Right atrium auricular region (tissue), 2 donors: ENCODE measurements at regions not wholly inside any gene's neighbourhood (a gene's known extent, or its start where the extent isn't known, plus 50 kb on each side); places are given as distances from the start of the nearest gene placed in this dataset.

ENCODE experiments used
- DNase-seq: peaks from one replicate; pipeline ENCODE4 v3.0.0-alpha.2; 2019; ENCODE audit warnings: low spot score
- H3K27ac ChIP-seq, 2 donors: fragments of 200-600 bp; sonication (generic); 1 replicate in 1 of 2; 2 replicates in 1 of 2; pipeline ENCODE4 v1.5.1; 2016 to 2019
- H3K27me3 ChIP-seq, 2 donors: fragments of 200-600 bp; sonication (generic); one replicate each; pipeline versions ENCODE4 v1.5.1 to v1.6.0; 2017 to 2019
- H3K36me3 ChIP-seq: fragments of 200-600 bp; sonication (generic); one replicate; pipeline ENCODE4 v1.5.1; 2016
- H3K4me1 ChIP-seq, 2 donors: fragments of 200-600 bp; sonication (generic); one replicate each; pipeline versions ENCODE4 v1.5.1 to v1.6.0; 2017 to 2019
- H3K4me3 ChIP-seq, 2 donors: fragments of 200-600 bp; sonication (generic); 1 replicate in 1 of 2; 2 replicates in 1 of 2; pipeline ENCODE4 v1.5.1; 2017 to 2019; ENCODE audit warnings: mild to moderate bottlenecking in 1 of 2, moderate library complexity in 1 of 2
- H3K9me3 ChIP-seq, 2 donors: fragments of 200-600 bp; sonication (generic); one replicate each; pipeline ENCODE4 v1.5.1; 2019
- TF ChIP-seq, protein P1 (sequence below), 2 donors: fragments of 200-600 bp; sonication (generic); IDR thresholded peaks; one replicate each; pipeline ENCODE4 v1.5.1; 2019; ENCODE audit warnings: antibody characterized with exemption in 2 of 2

DNA sequence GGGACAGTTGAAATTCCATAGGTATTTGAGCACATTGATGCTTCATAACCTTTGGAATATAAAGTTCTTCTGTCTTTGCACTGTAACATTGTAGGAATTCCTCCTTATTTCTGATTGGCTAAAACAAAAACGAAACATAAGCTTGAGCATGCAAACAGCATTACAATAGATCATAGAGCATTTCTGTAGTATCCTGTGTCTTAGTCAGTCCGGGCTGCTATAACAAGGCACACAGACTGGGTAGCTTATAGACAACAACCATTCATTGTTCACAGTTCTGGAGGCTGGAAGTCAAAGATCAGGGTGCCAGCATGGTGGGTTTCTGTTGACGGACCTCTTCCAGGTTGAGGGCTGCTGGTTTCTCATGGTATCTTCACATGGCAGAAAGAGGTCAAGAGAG lies 188.7 kb upstream of the SOX21 start:
- H3K4me1 ChIP-seq: no peaks in the 10 kb centered on the region
- no peak overlapping the region for H3K27ac ChIP-seq
- H3K27me3 ChIP-seq: no peaks in the 10 kb centered on the region
- no peaks in the 10 kb centered on the region for H3K9me3 ChIP-seq
- no peaks in the 10 kb centered on the region for H3K36me3 ChIP-seq
- no peak for DNase-seq
- TF ChIP-seq, protein P1, sequence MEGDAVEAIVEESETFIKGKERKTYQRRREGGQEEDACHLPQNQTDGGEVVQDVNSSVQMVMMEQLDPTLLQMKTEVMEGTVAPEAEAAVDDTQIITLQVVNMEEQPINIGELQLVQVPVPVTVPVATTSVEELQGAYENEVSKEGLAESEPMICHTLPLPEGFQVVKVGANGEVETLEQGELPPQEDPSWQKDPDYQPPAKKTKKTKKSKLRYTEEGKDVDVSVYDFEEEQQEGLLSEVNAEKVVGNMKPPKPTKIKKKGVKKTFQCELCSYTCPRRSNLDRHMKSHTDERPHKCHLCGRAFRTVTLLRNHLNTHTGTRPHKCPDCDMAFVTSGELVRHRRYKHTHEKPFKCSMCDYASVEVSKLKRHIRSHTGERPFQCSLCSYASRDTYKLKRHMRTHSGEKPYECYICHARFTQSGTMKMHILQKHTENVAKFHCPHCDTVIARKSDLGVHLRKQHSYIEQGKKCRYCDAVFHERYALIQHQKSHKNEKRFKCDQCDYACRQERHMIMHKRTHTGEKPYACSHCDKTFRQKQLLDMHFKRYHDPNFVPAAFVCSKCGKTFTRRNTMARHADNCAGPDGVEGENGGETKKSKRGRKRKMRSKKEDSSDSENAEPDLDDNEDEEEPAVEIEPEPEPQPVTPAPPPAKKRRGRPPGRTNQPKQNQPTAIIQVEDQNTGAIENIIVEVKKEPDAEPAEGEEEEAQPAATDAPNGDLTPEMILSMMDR (IDR thresholded peaks at IDR 0.05): no peak
- H3K4me3 ChIP-seq: no peak overlapping the region

DNA sequence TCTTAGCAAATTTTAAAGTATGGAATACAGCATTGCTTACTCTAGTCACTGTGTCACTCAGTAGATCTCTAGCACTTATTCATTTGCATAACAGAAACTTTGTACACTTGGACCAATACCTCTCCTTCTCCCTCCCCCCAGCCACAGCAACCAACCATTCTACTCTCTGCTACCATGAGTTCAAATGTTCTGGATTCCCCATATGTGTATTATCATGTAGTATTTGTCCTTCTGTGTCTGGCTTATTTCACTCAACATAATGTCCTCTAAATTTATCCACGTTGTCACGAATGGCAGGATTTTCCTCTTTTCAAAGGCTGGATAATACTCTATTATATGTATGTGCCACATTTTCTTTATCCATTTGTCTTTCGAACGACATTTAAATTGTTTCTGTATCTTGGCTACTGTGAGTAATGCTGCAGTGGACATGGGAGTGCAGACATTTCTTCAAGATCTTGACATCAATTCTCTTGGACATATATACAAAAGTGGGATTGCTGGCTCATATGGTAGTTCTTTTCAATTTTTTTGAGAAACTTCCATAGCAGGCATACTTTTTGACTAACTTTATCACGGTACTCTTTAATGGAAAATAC lies 184.5 kb upstream of the SOX21 start:
- Histone ChIP-seq H3K36me3 (no peaks in the 10 kb centered on the region), H3K4me3 (no peak overlapping the region), H3K9me3 (no peaks in the 10 kb centered on the region), H3K27ac (no peak overlapping the region), H3K4me1 (no peaks in the 10 kb centered on the region), H3K27me3 (no peaks in the 10 kb centered on the region)
- DNase-seq: no peak
- TF ChIP-seq, protein P1 (IDR thresholded peaks at IDR 0.05): no peak

DNA sequence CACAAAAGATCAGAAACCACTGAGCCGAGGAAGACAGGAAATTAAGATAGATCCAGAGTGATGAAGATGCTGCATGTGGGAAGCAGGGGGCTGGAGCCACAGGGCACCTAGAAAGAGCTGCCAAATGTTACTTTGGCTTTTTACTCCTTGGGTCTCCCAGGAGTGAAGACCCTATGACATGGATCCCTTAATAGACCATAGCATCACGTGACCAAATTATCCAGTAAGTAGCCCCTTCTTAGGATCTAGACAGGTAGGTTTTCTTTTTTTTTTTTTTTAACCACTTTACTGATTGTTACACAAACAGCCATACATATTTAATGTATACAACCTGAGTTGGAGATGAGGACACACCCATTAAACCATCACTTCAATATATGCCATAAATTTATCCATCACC lies 183.9 kb upstream of the SOX21 start:
- H3K4me3 ChIP-seq: no peak overlapping the region
- H3K27me3 ChIP-seq: no peaks in the 10 kb centered on the region
- no peak overlapping the region for H3K27ac ChIP-seq
- H3K9me3 ChIP-seq: no peaks in the 10 kb centered on the region
- no peaks in the 10 kb centered on the region for H3K36me3 ChIP-seq
- DNase-seq: no peak
- H3K4me1 ChIP-seq: no peaks in the 10 kb centered on the region
- TF ChIP-seq, protein P1 (IDR thresholded peaks at IDR 0.05): no peak

DNA sequence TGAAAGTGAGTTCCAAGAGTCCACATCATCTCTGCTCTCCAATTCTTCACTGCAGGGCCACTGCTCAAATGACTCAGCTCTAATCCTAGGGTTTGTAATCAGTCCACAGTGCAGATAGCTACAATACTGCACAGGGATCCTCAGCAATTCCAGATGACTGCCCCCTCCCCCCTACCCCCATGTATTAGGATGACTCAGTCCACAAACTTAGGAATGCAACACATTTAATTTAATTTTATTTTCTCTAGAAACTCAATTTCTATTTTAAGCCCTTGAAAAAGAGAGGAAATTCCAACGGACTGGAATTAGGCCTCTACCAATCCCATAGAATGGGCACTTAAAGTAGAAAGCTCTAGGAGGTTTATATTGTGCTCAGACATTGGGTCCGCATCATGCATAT lies 173.8 kb upstream of the SOX21 start:
- TF ChIP-seq, protein P1 (IDR thresholded peaks at IDR 0.05): no peak
- H3K27me3 ChIP-seq: no peaks in the 10 kb centered on the region
- no peak overlapping the region for H3K27ac ChIP-seq
- no peak for DNase-seq
- no peak overlapping the region for H3K4me3 ChIP-seq
- H3K36me3 ChIP-seq: no peaks in the 10 kb centered on the region
- H3K9me3 ChIP-seq: no peaks in the 10 kb centered on the region
- no peaks in the 10 kb centered on the region for H3K4me1 ChIP-seq

DNA sequence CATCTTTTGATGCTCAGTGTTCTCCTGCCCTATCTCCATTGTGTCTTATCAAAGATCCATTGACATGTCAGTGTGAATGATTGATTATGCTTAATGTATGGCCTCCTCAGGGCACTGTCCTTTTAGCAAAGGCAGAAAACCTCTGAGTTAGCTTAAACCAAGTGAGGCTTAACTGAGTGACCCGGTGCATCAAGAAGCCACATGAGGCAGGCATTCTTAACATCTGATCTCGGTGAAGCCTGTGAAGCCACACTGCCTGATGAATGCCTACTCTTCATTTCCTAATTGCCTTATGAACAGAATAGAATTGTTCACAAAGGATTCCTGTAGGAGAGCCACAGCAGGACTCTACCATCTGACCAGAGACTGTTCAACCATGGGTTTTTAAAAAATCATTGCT lies 168.1 kb upstream of the SOX21 start:
- H3K4me1 ChIP-seq: no peaks in the 10 kb centered on the region
- DNase-seq: no peak
- H3K27me3 ChIP-seq: no peaks in the 10 kb centered on the region
- TF ChIP-seq, protein P1 (IDR thresholded peaks at IDR 0.05): no peak
- H3K4me3 ChIP-seq: no peak overlapping the region
- H3K9me3 ChIP-seq: peaks cover 0 to 5% of the 10 kb centered on the region in 2 donors
- no peaks in the 10 kb centered on the region for H3K36me3 ChIP-seq
- no peak overlapping the region for H3K27ac ChIP-seq

DNA sequence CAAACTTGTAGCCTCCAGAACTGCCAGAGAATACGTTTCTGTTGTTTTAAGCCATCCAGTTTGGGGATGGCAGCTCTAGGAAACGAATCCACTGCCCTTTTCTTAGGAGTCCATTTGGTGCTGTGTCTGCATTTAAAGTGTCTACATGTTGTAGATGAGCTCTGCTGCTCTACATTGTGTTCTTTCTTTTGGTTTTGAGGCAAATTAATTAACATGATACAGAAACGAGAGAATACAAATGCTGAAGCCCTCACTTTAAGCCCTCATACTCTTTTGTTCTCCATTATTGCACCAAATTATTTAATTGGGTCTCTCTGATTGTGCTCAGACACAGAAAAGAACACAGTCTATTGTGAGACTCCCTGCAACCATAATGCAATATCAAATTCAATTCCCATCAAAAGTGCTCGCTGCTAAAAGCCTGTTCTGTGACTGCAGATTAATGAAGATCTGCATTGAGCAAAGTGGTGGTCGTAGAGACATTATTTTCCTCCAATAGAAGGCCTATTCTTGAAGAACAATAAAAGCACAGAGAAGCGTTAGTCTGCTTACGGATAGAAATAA lies 166.3 kb upstream of the SOX21 start:
- no peak for DNase-seq
- TF ChIP-seq, protein P1 (IDR thresholded peaks at IDR 0.05): no peak
- Histone ChIP-seq H3K36me3 (no peaks in the 10 kb centered on the region), H3K27ac (no peak overlapping the region), H3K4me3 (no peak overlapping the region), H3K9me3 (peaks cover 0 to 5% of the 10 kb centered on the region in 2 donors), H3K27me3 (no peaks in the 10 kb centered on the region), H3K4me1 (no peaks in the 10 kb centered on the region)
